ENCODE measurements at regions not wholly inside any gene's neighbourhood (a gene's known extent, or its start where the extent isn't known, plus 50 kb on each side); places are given as distances from the start of the nearest gene placed in this dataset.
A peak's percentile ranks its signal among the peaks of the same experiment; 100 is the strongest.
"Not testable (repeated sequence)": the region's sequence is repeated elsewhere in the genome, so short reads cannot be mapped to it uniquely, and the experiment has no call there.

DNA sequence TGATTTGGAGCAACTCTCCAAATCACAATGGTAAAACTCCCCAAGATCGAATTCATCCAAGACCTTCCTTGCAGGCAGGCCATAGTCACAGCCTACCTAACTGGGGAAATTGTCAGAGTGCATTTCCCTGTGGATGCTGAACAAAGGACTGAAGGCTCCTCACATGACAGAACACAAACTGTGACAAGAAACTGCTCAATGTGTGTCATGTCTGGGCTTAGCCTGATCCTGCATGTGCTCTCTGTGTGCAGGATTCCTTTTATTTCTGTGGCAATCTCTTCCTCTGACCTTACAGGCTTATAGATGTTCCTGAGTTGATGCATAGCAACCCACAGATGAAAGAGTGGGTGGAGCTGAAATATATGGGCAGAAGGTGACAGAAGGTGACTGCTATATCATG lies 465.8 kb downstream of the ICE1 start:
- no peak for DNase-seq (ENCODE audit: low read depth)

- no peak for DNase-seq (ENCODE audit: low read depth)
These were observed 465.4 kb downstream of the ICE1 start for GRCh38 chr5:5887833-5888232.

DNA sequence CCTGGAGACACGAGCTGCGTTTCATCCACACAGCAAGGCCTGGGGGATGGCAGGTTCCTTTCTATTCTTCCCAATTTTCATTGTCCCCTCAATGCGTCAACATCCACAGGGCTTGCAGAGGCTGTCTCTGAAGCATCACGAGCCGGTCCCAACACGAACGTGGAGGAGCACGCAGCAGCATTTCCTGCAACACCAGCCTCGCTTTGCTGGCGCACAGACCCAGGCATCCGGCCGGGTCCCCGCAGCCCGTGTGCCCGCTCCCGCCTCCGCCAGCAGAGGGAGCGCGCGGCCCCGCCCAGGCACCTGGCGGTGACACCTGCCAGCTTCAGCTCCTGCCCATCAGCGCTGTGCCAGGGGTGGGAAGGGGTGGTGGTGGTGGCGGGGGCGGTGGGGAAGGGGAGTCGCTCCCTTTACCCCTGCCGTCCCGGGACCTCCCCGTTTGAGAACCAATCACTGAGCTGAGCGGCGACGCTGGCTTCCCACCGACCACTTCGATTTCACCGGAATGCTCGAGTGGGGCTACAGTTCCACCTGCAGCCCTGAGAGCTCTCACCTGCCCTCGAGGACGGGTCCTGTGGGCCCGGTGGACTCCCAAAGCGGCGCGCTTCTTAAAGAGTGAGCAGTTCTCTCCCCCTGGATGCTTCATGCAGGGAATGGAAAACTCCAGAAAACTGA lies 464.5 kb downstream of the ICE1 start:
- DNase-seq (ENCODE audit: low read depth): no peak

GRCh38 chr5:5886353-5886752 lies 463.9 kb downstream of the ICE1 start:
- DNase-seq (ENCODE audit: low read depth): no peak

DNA sequence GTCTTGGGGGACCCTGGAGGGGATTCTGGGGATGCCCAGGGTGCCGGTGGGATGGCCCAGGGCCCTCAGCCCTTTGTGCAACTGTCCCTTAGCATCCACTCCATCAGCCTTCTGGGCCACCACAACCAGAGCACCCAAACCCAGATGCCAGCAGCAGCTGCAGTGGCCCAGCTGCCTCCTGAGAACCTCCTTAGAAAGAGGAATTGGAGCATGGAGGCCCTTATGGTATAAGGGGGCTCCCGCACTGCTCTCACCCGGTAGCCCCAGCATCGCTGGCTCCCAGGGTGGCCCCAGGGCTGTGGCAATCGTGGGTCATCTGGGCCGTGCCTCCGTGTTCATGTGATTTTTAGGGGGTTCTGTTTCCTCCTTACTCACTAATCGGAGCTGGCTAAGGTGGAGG lies 463.3 kb downstream of the ICE1 start:
- no peak for DNase-seq (ENCODE audit: low read depth)

- no peak for DNase-seq (ENCODE audit: low read depth)
These were observed 462.1 kb downstream of the ICE1 start for GRCh38 chr5:5884593-5884992.

DNA sequence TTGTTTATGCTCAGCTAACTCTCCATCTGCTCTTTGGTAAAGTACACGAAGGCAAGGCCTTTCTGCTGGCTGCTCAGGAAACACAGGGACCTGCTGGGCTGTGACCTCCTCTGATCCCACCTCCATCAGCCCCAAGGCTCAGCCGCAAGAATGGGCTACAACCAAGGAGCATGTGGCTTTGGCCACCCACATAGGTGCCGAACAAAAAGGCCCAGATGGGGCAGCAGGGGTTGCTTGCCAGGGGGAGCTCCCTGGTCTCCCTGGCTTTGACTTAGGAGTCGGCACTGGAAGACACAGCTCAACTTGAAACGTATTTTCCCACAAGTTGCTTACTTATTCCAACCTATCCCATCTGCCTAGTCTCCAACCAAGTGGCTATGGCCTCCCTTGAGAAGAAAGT lies 461.1 kb downstream of the ICE1 start:
- DNase-seq (ENCODE audit: low read depth): no peak

DNA sequence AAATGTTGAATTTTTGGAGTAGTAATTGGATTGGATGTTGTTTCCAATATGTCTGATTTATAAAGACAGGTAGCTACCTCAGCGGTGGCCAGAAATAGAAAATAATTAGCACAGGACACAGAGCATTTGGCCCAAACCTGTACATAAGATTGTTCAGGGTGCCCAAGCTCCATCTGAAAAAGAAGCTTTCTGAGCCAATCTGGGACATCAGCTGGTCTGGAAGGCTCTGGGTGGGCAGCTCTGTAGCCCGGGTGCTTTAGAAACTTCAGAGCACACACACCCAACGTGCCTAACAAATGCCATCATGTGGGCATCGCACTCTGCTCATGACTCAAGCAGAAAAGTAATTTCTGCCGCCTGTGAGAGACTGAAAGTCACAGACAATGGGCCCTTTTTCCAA lies 460.7 kb downstream of the ICE1 start:
- DNase-seq (ENCODE audit: low read depth): no peak

GRCh38 chr5:5882706-5883105 lies 460.2 kb downstream of the ICE1 start:
- DNase-seq (ENCODE audit: low read depth): no peak

- no peak for DNase-seq (ENCODE audit: low read depth)
These were observed 458.8 kb downstream of the ICE1 start for GRCh38 chr5:5881294-5881693.

- DNase-seq (ENCODE audit: low read depth): no peak
These were observed 457.7 kb downstream of the ICE1 start for GRCh38 chr5:5880077-5880763.

DNA sequence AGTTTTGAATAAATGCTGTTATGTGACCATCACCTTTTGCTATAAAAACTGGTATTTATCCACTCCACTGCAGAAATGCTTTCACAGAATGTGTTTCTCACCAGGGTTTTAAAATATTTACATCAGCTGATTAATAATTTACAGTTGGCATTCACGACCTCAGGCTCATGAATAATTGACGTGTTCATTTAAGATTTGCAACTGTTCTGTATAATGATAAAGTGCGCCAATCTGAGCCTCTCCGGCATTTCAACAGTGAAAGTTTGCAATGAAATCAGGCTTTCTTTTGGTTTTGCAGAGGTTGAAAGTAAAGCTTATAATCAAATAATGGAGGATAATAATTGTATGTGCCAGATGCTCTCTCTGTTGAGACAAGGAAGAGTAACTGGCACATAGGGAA lies 434.9 kb downstream of the ICE1 start:
- DNase-seq (ENCODE audit: low read depth): no peak

DNA sequence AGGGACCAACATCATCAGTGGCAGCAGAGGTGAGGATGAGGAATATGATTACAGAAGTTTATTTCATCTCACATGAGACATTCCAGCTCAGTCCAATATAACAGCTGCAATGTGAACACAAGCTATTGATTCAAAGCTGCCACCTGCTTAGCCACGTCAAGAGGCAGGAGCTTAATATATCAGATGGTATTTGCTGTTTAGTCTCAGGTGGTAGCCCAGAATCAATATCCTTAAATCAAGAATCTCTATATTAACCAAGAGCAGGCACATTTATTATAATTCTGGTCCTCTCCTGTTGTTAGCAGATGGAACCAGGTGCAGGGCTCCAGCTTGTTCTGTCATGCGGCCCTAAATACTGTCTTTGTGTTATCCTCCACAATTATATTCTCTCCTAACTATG lies 431.6 kb downstream of the ICE1 start:
- no peak for DNase-seq (ENCODE audit: low read depth)

DNA sequence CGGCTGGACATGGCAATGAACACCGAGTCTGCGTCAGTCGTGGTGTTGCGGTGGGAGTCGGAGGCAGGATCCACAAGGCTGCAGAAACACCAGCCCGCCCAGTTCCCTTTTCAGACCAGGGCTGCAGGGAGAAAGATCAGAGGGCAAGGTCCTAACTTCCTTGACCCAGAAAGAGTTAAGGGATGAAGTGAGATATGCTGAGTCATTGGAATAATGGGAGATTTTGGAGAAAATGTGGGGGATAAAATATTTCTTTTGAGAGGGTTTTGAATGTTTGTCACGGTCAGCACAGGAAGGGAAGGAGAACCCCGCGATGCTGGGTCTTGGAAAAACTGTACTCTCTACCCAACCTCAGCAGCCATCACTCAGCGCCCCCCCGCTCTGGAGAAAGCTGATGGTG lies 416.0 kb downstream of the ICE1 start:
- no peak for DNase-seq (ENCODE audit: low read depth)

DNA sequence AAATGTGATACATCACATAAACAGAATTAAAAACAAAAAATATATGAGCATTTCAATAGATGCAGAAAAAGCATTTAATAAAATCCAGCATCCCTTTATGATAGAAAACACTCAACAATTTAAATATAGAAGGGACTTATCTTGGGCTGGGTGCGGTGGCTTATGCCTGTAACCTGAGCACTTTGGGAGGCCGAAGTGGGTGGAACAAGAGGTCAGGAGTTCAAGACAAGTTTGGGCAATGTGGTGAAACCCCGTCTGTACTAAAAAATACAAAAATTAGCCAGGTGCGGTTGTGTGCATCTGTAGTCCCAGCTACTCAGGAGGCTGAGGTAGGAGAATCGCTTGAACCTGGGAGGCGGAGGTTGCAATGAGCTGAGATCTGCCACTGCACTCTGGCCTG lies 409.1 kb downstream of the ICE1 start:
- DNase-seq (ENCODE audit: low read depth): not testable (repeated sequence)

DNA sequence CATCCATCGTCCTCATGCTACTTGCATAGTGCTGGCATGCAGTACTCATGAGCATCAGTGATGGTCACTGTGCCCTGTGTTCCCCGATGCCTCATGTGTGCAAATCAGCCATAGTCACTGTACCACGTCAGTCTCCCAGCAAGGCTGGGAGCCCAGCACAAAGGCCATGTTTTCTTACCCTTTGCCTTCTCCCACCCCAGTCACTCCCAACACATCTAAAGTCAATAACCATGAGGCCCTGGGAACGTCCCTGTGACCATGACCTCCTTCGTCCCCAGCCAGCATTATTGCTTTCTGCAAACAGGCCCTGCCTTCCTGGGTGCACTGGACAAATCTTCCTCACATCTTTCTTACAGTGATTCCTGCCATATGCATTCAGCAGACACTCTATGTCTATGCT lies 406.1 kb downstream of the ICE1 start:
- DNase-seq (ENCODE audit: low read depth): no peak

GRCh38 chr5:5826911-5827310 lies 404.4 kb downstream of the ICE1 start:
- DNase-seq (ENCODE audit: low read depth): peak; percentile 71

- DNase-seq (ENCODE audit: low read depth): no peak
These were observed 400.3 kb downstream of the ICE1 start for GRCh38 chr5:5822729-5823257.

DNA sequence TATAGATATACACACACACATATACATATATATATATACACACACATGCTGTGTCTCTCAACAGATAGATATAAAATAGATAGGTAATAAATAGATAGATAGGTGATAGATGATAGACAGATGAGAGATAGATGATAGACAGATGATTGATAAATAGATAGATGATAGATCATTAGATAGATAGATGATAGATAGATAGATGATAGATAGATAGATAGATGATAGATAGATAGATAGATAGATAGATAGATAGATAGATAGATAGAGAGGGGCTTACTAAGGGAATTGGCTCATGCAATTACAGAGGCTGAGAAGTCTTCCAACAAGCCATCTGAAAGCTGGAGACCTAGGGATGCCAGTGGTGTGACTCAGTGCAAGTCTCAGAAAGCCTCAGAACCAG lies 394.5 kb downstream of the ICE1 start:
- DNase-seq (ENCODE audit: low read depth): no peak

DNA sequence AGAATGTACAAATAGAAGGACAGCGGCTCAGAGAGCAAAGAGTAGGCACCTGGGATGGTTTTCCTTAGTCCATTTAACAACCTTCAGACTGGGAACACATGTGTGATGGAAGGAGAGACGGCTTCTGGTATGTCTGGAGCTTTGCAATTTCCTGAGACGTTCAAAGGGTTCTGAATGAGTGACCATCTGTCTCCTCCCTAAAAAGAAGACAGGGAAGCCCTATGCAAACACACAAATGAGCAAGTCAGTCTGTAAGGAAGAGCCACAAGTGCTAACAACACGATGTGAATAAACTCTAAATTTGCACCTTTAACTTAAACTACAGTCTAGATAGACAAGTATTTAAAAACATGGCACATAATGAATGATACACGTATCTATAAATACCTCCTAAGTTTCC lies 391.0 kb downstream of the ICE1 start:
- DNase-seq (ENCODE audit: low read depth): no peak

DNA sequence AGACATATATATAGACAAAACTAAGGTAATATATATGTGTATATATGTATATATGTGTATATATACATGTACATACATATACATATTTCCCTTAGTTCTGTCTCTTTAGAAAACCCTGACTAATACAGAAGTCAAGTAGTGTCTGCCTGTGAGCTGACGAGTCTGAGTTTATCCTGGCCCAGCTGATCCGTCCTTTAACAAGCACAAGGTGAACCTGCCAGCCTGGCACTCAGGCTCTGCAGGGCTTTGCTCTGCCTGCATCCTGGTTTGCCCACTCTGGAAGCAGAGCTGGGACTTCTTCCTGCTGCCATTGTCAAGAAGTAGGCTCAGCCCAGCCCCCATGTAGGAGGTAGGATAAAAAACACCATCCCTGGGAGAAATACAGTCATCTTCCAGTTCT lies 388.0 kb downstream of the ICE1 start:
- no peak for DNase-seq (ENCODE audit: low read depth)

GRCh38 chr5:5805916-5806315 lies 383.4 kb downstream of the ICE1 start:
- no peak for DNase-seq (ENCODE audit: low read depth)
